GM03348 (cell line): ENCODE measurements at regions not wholly inside any gene's neighbourhood (a gene's known extent, or its start where the extent isn't known, plus 50 kb on each side); places are given as distances from the start of the nearest gene placed in this dataset.
"Not testable (repeated sequence)": the region's sequence is repeated elsewhere in the genome, so short reads cannot be mapped to it uniquely, and the experiment has no call there.

Experiments used
- DNase-seq: peaks from one replicate; pipeline ENCODE4 v3.0.0; 2012; ENCODE audit warnings: low spot score

DNA sequence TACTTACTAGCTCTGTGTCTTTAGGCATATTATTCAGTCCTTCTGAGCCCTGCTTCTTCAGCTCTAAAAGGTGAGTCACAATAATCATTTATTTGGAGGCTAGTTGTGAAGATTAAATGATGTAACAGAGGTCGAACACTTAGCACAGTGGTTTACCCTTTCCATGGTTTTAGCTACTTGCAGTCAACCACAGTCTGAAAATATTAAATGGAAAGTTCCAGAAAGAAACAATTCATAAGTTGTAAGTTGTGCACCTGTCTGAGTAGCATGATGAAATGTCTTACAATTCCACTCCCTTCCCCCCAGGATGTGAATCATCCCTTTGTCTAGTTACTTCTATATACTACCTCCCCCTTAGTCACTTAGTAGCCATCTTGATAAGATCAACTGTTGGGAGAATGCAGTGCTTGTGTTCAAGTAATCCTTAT lies 217.6 kb upstream of the THUMPD2 start:
- DNase-seq = no peak

DNA sequence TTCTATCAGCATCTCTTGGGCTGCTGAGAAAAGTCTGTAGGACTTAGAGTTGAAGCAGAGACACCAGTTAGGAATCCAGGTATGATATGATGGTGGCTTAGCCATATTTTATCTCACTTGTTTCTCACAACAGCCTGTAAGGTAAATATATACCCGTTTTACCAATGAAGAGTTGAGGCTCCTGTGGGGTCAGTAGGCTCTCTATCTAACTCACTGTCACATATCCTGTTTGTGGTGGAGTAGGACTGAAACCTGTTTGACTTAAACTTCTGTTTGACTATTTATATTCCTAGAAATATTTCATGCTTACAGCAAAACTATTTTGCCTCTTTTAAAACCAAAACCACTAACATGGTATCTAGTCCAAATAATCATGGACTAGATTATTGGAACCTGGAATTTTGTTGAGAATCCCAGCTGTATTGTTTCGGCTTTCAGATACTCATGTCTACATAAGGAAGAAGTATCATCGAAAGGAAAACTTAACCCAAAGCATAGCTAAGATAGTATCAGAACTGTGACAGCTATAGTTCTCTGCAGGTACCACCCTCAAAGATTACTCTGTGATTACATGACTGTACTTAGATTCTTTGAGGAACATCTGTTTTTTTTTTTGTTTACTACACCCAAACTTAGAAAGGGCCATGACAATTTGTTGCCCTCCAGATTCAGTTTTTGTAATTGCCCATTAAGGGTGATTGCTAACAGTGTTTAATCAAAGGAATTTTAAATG lies 216.1 kb upstream of the THUMPD2 start:
- no peak for DNase-seq

DNA sequence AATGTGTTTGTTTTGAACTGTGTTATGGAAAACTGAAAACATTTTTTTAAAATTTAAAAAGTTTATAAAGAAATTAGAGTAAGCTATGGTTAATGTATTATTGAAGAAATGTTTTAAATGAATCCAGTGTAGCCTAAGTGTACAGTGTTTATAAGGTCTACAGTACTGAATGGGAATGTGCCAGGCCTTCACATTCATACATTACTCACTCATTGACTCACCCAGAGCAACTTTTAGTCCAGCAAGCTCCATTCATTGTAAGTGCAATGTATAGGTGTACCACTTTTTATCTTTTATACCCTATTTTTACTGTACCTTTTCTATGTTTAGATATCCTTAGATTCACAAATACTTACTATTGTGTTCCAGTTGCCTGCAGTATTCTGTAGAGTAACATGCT lies 215.1 kb upstream of the THUMPD2 start:
- no peak for DNase-seq

DNA sequence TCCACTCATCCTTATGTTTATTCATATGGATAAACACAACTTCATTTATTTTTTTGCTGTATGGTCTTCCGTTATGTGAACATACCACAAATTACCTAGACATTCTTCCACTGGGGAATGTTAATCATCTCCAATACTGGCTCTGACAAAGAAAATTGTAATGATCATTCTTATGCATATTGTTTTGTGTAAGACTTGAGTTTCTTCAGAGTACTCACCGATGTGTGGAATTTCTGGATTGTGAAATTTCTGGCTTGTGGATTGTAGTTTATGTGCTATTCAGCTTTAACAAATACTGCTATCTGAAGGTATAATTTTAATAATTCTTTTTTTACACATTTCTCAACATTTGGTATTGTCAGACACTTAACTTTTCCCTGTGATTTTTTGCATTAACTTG lies 212.2 kb upstream of the THUMPD2 start:
- peak; percentile 38 for DNase-seq

DNA sequence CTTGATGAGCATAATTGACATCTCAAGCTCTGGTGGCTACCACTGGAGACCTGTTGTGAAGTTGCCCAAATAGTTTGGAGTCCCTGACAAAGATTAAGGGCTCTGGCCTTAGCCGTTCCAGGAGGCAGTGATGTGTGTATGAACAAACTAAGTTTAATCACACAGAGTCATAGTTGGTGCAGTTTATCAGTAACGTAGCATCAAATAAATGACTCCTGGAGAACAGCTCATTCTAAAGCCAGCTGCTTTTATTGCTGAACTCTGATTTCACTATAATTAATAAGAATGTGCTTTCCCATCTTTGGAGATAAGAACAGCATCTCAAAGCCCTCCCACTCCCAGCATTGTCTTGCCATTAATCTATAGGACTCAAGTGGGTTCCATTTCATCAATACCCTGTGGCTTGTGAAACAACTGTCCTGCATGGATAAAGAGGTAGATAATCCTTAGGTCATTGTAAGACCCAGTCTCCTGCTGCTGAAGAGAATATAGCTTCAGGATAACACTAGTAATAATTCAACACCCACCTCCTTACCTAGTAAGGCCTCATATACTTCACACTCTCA lies 211.4 kb upstream of the THUMPD2 start:
- no peak for DNase-seq

DNA sequence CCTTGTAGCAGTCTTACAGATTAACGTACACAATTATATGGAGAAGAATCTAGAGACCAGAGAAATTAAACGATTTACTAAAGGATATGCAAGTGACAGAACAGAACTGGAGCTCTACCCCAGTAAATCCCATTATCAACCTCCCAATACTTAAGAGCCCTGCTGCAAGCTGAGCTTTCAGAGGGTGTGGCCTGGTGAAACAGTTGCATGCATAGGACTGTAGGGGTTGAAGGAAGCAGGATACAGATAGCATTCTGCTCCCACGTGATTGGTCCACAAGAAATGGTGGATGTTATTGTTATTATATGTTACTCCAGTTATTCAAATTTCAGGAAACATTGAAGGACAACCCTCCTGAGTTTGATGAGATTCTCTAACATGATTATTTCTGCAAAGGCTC lies 210.8 kb upstream of the THUMPD2 start:
- no peak for DNase-seq

DNA sequence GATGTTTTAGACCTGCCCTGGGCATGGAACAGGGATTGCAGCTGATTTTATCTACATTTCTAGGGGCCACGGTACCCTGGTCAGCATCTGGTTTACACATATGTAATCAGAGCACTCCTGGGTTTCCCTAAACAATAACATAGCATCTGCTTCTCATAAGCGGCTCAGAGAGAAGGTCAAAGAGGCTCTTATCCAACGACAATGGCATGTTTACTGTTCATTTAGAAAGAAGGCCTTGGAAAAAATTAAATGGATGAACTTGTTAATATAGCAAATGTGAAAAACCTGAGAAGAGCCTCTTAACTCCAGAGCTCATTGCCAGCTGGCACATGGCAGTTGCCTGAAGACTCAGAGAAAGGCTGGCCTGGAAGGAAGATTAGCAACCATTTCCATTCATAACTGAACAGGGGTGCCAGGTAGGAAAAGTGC lies 202.8 kb upstream of the THUMPD2 start:
- no peak for DNase-seq

DNA sequence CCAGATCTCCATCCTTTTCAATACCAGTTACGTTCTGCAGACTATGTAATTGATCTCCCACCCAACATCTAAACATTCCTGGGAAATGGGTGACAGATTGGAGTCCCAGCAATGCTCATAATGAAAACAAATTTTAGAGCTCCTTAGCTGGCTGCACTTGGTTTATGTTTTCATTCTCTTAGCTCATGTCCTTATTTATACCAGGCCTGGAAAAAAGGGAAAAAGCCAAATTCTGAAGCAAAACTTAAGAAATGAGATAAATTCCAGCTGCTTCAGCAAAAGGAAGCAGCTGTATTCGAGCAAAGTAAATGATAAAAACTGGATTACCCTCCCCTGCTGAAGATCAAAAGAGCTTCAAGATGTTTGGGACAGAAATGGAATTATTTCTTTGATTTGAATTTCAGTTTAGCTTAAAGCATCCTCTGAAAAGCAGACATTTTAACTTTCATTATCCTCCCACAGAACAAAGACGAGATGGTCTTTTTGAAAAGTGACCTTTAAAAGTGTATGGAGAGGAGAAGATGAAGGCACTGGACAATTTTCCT lies 196.5 kb upstream of the THUMPD2 start:
- DNase-seq = no peak

DNA sequence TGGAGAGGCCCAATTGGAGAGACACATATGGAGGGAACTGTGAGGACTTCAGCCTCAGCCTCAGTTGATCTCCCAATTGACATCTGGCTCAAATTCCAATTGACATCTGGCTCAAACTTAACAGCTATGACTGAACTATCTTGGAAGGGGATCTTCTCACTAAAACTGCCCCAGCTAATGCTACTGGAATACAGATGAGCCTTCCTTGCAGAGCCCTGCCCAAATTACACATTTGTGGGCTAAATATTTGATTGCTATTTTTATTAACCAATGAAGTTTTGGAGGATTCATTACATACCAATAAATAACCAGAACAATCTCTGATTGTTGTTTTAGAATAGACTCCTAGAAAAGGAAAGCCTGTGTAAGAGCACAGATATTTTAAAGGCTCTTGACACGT lies 189.0 kb upstream of the THUMPD2 start:
- DNase-seq = no peak

DNA sequence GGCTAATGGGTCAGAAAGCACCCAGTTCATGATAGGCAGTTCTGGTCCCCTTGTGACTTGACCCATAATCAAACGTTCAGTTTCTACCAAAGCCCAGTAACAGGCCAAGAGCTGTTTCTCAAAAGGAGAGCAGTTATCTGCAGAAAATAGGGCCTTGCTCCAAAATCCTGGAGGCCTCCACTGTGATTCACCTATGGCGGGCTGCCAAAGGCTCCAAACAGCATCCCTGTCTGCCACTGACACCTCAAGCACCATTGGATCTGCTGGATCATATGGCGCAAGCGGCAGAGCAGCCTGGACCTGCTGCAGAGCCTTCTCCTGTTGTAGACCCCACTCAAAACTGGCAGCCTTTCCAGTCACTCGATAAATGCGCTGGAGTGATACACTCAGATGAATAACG lies 181.6 kb upstream of the THUMPD2 start:
- DNase-seq = not testable (repeated sequence)

DNA sequence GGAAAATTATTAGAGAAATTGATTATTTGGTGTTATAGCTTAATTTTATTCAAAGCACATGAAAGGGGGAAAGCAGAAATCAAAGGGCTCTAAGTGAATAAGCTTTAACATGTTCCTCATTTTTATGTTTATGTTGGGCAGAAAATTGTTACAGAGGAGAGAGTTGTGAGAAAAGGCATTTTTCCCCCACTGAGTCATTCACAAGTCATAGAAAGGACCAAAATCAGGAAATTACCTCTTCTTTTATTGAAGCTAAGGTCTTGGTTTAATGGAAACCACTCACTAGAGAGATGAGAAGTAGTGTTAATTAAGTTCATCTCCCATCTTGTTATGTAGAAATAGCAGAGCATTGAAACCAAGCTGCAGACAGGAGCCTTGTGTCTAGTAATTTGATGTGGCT lies 175.3 kb upstream of the THUMPD2 start:
- peak; percentile 20 for DNase-seq

DNA sequence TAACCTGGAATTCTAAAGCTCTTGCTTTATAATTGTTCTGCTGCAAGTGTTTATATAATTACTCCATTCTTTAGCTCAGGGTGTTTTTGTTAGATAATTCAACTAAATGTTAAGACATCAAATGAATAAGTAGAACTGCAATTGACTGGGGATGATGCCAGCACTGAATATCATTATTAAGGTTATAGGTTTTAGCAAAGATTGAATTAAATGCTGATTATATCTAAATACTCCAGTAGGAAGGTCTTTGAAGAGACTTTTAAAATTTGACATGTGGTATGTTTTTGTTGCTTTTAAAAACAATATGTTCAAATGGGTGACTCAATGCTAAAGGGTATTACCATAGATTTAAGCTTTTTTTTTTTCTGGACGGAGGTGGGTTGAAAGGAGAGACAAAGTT lies 170.1 kb upstream of the THUMPD2 start:
- no peak for DNase-seq

DNA sequence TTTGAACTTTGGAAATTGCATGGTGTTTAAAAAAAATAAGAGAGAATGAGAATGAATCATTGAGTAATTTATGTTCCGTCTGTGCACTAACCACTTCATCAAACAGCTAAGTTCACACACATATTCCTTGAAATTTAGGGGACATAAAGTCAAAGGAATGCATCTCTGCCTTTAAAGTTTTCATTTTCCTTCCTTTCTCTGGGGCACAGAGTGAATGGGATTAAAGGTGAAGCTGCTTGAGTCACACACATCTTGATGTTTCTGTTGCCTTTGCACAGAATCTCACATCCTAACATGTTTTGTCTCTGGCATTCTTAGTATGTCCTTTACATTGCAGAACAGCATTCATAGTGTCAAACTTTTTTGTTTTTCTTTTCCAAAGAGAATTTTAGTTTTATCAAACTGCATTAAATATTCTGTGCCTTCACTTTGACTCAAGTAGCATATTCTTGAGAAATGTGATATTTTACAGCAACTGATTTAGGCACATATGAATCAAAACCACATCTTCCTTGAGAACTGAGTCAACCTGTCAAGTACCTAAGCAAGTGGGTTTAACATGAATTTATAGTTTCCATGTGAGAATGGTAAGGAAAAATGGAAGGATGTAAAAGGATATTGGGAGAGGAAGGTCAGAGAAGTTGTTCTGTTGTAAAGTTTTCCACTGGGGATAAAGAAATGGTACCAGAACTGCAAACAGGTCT lies 169.1 kb upstream of the THUMPD2 start:
- DNase-seq = peak; percentile 19

DNA sequence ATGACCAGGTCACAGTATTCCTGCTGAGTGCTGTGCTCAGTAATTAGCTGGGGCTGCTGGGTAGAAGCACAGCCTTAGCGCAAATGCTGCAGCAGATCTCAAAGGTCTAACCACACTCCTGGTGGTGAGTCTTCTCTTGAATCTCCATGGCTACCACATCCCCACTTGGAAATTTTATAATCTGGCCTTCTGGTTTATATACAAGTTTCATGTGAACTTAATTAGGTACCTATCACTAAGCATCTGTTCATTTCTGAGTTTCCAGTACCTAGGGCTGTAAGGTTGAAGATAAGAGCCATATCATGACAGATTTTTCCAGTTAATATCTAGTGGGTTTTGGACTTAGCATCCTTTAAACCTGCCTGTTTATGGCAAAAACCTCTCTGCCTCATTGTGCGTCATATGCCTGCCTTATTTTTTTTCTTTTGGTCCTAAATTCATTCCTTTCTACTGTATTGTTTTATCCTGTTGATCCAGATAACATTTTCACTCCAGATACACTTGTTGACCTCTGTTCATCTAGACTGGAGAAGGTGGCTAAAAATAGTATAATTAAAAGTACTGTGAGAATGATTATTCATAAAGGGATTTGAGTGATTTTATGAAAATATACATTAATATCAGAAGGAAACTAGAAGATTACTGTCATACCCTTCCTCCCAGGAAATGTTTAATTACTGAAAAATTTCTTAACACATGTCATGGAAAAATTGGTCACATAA lies 168.4 kb upstream of the THUMPD2 start:
- DNase-seq = no peak

DNA sequence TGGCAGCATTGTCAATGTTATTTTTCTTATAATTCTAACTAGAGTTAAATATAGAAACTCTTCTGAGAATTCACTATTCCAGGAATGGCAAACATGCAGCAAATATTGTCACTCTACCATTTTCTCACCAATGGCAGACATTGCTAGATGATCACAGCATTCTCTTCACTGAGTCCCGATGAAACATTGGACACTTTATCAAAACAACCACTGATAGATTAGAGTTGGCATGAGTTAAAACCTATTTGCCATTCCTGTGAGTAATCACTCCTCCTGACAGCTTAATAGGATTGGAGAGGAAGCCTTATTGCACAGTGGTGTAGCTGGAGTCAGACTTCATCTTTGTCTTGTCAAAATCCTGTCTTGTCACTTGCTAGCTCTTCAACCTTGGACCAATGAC lies 163.9 kb upstream of the THUMPD2 start:
- peak; percentile 24 for DNase-seq

DNA sequence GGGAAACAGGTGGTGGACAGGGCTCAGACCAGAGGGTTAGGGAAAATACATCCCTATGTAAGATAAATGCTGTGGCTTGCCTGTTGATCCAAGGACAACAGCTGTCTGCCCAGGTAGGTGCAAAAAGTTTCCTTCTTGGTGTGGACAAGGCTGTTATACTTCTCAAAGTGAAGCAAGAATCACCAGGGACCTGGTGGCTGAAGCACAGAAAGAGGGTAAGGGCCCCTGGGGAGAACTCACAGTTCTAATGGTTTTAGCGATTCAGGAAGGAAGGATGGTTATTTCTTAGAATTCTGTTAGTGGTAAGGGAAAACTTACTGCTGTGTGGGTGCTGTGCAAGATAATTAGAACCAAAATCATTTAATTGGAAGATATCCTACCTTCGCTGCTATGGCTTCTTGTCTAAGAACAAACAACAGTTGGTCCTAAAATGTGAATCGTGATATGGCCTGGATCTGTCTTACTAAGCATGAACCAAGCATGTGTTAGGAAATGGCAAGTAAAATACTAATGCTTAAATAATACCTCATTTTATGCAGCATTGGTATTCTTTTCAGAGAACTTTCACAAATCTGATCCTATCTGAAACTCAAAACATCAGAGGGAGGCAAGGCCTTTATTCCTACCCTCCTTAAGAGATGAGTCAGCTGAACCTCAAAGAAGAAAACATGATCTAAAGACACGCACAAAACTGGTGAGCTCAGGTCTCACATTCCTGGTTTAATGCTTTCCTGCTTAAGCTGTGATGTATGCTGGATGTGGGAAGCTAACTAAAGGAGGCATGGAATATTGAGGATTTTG lies 159.2 kb upstream of the THUMPD2 start:
- peak; percentile 56 for DNase-seq

DNA sequence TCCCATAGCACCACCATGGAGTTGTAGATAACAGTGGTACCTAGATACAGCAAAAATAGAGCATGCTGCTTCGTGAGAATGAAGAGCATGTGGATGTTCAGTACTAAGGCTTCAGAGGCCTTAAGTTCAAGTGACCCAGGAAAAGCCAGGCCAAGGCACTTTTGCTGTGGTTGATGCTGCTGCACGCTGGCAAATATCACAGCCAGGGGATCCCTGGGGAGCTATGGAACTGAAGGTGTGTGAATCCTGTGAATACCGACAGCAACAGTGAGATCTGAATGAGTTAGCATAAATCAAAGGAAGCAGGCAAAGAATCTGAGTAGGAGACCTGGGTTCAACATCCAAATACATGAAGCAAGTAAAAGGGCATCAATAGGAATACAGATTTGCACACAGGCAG lies 158.6 kb upstream of the THUMPD2 start:
- DNase-seq = no peak

DNA sequence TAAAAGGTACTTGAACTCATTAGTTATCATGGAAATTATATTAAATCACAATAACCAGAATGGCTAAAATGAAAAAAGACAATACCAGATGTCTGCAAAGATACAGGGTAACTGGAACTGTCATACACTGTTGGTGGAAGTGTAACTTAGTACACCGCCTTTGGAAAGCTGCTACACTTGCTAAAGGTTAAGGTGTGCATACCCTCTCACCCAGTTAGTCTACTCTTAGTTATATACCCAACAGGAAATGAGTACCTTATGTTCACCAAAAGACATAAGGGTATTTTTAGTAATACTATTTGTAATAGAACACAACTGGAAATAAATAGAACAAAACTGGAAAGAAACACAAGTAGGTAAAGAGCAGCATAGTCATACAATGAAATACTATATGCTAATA lies 155.8 kb upstream of the THUMPD2 start:
- DNase-seq = no peak

DNA sequence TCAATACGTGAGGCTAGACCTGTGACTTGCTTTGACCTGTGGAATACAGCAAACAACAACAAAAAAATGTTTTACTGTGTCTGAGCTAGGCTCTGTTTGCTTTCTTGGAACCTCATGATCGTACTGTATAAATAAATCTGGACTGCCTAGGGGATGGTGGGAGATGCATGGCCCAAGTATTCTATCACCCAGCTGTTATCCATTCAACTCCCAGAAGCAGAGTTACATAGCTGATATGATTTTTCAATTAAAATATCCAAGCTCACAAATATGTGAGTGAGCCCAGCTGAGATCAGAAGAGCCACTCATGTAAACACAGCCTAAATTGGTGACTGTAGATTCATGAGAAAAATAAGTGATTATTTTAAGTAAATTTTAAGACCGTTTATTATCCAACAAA lies 154.1 kb upstream of the THUMPD2 start:
- DNase-seq = no peak

DNA sequence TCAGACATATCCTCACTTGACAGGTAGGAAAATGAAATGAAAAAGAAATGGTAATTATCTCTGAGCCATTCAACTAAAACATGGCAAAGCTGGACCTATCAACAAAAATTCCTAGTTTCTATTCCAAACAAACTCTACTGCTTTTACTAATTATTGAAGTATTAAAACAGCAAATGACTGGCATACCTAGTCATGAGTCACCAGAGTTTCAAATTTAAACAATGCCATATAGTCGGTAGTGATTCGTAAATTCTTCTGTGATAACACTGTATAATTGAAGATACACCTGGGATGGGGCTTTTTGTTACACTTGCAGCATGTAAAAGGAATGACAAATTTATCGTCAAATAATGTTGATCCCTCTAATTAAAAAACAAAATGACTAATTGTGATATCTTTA lies 153.1 kb upstream of the THUMPD2 start:
- no peak for DNase-seq

DNA sequence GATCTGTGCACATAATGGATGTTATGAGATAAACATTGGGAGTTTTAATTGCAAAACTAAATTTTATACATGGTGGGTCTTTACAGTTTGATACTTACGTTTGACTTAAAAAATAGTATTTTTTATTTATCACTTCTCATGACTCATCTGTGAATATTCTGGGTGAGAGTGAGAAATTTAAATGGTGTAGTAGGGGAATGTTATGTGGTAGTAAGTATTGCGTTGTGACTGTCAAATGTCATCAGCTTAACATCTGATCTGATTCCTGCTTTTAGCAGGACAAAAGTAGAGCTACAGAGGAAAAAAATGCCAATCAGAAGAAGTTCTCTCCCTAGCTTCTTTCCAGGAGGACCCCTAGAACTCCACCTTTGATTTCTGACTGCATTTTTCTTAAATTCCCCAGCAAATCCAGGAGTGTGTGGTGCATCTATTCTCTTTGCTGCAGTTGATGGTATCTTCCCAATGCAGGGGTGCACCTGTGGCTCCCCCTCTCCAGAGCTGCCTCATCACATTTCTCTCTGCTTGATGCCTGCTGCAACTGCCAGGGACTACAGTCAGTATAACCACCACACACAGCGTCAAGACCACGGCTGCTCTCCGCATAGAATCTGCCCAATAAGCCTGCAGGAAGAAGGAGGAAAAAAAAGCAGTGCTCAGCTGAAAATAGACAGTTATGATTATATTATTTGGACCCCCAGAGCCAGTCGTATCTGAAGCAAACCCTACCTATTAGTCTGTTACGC lies 151.3 kb upstream of the THUMPD2 start:
- no peak for DNase-seq
